CD4-positive, alpha-beta T cell treated with Interleukin-2 at 100 ng/mL for 4 hours (primary cell): ENCODE measurements at regions not wholly inside any gene's neighbourhood (a gene's known extent, or its start where the extent isn't known, plus 50 kb on each side); places are given as distances from the start of the nearest gene placed in this dataset.
"Not testable (repeated sequence)": the region's sequence is repeated elsewhere in the genome, so short reads cannot be mapped to it uniquely, and the experiment has no call there.

Experiments used
- DNase-seq: peaks from one replicate; pipeline ENCODE4 v3.0.0-alpha.2; 2020; ENCODE audit warnings: low spot score

DNA sequence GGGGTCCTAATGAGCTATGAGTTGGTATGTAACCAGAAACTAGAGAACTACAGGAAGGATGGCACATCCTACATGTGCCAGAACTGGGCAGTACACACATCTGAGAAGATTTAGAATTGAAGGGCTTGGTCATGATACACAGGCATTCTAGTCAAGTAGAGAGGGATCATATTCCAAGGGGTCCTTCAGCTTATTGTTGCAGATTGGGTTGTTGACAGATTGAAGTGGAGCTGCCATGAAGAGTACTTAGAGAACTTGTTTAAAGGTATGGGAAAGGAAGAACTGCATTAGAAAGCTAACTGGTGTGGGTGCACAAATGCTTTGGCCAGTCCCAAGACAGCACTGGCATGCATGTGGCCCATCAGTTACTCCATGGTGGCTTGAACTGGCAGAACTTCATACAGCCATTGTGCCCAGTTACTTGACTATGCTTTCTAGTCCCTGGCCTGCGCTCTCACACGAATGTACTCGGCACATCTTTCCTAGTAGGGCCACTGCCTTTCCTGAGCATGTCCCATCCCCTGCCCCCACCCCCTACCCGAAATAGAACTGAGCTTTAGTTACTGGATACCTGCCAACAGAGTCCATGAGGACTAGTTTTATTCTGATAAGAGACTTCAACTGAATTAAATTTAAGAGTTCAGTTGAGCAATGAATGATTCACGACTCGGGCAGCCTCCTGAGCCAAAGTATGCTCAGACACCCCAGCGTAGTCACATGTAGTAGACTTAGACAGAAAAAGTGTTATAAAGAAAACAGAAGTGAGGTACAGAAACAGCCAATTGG is 64.0 kb downstream of the CCNG2 start:
- no peak for DNase-seq

DNA sequence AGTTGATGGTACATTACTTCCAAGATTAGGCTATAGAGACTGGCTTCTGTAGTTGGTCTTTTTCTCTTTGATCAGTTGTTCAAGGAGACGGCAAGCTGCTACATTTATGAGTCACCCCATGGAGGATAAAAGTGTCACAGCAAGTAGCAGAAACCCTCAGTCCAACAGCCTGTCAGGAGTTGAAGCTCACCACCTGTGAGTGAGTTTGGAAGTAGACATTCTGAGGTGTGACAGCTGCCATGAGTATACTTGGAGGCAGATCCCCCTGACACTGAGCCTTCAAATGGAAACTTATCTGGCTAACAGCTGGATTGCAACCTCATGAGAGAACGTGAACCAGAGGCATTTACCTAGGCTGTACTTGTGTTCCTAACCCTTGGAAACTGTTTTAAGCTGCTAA is 68.0 kb downstream of the CCNG2 start:
- DNase-seq = no peak

DNA sequence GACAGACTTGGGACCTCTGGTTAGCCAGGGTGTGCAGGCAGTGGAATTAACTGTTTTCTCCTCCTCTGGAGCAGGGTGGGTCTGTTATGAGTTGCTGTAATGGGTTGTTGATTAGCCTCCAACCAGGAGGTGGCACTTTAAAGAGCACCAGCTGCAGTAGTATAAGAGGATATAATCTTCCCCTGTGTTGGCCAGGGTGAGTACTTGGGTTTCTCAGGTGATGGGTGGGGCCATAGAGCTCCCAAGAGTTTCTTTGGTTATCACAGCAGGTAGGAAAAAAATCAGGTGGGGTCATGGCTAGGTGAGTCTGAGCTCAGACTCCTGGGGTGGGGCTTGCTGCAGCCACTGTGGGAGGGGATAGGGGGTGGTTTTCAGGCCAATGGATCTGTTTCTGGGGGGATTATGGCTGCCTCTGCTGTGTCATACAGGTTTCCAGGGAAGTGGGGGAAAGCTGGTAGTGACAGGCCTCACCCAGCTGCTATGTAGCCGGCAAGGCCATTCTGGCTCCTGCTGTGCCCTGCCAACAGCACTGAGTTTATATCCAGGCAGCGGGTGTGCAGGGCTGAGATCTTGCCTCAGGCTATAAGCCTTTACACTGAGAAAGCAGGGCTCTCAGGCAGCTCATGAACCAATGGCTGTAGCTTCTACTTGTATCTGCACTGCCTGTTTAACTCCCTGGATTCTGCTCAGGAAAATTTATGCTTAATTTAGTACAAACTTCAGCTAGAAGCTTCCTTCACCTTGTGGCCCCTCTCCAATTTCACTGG is 70.1 kb downstream of the CCNG2 start:
- DNase-seq = no peak

DNA sequence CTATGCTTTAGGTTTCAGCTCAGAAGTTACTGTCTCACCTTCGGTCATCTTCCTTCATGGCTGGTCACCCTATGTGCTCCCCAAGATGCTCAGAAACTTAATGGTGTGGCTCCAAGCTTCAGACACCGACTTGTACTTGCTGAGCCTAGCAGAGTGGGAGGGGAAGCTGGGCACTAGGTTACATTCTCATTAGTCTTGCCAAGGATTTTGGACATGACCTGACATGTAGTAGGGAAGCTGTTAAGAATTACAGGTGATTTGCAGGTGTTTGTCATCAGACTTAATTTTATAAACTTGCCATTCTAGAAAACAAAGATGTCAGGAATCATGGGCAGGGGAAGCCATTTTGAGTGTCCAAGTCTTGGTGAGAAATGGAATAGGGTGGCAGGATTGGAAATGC is 72.4 kb downstream of the CCNG2 start:
- DNase-seq = no peak

DNA sequence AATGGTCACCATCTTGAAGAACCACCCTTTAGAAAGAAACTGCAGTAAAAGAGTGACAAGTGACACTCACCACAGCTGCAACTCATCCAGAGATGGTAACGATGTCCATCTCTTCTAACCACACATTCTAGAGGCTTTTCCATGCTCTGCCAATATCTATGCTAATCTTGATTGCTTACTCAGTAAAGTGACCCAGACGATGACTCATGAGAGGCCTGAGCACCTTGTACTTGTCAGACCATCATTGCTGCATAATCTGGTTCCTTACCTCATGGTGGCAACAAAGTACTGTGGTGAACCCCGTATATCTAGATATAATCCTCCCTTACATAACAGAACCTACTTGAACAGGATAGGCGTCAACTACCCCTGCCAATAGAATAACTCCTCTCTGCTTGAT is 75.6 kb downstream of the CCNG2 start:
- no peak for DNase-seq

DNA sequence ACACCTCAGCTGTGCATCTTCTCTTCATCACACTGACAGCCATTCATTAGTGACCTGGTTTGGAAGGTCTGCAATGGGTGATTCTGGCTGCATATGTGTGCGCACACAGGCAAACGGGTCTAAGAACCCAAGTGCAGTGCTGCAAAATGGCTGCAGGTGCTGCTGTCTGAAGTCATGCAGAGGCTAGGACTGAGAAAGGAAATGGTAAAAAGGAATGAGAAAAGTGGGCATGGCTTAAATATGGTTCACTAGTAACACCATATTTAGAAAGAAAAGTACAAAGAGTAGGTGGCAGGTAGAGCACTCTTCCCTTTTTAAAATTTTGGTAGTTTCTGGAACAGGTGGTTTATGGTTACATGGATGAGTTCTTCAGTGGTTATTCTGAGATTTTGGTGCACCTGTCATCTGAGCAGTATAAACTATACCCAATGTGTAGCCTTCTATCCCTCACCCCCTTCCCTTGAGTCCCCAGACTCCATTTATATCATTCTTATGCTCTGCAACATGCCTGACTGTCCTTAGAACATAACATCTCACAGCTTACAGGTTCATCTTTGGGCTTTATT is 78.4 kb downstream of the CCNG2 start:
- DNase-seq = no peak

DNA sequence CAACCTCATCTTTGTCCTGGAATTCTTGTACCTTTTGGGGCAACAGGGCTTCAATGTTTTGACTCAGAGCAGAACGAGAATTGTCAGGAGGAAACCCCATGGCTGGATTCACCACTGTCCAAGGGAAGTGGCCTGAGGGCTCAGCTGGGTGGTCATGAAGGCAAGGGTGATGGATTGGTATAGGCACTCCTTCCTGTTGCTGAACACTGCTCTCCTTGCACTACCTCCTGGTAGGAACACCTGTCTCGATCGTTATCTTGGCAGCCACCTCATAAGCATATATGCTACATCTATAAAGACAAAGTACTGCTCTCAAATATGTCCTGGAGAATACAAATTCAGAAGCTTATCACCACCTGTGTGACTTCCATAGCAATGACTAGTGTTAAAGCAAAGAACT is 79.8 kb downstream of the CCNG2 start:
- DNase-seq = no peak

DNA sequence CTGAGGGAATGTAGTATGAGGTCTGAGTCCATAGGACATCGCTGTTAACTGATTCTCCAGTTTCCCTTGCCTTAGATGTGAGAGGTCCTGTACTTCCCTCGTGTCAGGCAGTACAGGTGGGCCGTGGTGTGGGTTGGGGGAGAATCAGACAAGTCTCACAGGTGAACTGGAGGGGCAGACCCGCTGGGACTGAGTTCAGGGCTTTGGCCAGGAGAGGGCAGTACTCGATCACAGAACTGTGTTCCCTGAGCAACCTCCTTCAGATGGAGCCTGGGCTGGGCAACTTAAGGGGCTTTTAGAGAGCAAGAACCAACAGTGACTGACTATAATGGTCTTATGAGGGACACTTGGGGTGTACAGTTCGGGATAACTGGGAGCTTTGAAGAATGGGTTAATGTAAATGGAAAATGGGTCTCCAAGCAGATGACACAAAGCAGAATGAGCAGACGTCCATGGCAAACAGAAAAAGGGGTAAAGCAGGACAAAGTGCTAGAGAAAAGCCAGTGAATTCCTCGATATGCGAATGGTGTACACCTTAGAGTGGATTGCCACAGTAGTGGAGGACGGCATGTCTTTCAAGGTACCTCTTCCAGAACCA is 83.6 kb downstream of the CCNG2 start:
- DNase-seq = peak; percentile 40

DNA sequence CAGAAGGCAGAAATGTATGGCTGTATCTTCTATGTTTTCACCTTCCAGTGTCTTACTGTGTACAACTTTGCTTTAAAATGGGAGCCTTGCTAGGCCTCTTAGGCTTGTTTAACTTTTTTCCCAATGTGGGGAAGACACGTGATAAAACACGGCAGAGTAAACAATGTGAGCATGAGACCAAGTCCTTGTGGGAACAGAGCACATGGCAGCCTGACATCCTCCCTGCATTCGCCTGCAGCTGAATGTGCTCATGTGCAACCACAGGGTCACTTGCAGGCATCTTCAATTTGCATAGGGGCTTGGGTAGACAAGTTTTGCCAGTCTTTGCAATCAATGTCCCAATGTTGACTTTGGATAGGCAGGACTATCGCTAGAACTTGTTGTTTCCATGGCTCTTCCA is 91.8 kb downstream of the CCNG2 start:
- no peak for DNase-seq

DNA sequence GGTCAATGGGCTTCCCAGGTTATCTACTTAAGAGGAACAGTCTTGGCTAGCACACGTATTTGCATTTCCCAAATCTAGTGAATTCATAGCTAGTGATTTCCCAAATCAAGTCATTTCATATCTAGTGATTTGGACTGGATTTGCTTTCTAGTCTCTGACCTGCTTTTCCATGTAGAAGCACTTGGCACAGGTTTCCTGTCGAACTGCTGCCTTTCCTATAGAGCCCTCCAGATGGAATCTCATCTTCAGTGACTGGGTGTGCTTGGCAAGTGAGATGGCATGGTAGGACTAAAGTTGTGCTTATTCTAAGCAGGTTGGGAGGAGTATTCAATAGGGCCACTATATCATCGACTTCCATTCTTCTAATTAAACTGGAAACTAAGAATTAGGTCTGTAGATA is 94.7 kb downstream of the CCNG2 start:
- no peak for DNase-seq

DNA sequence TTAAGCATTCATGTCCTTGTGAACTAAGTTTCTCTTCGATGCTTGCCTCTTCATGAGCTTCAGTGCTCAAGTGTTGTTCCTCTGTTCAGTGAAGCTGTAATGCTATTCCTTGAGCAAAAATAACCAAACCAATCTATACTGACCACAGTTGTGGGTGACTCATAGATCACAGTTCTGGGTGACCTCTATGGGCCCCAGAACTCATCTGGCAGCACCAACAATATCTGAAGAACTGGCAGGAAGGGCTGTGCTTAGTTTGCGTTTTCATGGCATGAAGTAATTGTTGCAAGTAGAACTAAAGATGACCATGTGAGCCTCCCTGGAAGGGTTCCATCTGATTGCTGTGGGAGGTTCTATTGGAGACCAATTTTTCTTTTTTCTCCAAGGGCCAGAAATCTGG is 106.2 kb downstream of the CCNG2 start:
- DNase-seq = no peak

DNA sequence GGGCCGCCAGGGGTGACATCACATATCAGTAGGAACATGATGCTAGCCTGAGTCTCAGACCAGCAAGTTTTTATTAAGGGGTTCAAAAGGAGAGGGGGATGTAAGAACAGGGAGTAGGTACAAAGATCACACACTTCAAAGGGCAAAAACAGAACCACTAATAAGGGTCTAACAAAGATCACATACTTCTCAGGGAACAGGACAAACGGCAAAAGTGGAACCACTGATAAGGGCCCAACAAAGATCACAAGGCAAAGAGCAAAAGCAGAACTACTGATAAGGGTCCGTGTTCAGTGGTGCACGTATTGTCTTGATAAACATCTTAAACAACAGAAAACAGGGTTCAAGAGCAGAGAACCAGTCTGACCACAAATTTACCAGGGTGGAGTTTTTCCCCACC is 107.0 kb downstream of the CCNG2 start:
- DNase-seq = not testable (repeated sequence)

DNA sequence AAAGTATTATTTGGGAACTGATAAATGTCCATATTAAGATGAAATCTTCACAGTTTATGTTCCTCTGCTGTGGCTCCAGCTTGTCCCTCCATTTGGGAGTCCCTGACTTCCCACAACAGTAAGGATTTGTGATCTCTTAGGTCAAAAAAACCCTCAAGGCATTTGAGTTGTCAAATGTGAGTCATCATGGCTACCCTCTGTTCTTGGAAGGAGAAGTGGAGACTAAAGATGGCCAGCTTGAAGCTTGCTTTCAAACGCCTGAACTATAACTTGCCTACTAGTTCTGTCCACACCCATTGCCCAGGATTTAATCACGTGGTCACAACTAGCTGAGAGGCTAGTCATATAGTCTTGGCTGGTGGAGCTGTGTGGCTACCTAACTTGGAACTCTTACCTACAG is 107.8 kb downstream of the CCNG2 start:
- no peak for DNase-seq

DNA sequence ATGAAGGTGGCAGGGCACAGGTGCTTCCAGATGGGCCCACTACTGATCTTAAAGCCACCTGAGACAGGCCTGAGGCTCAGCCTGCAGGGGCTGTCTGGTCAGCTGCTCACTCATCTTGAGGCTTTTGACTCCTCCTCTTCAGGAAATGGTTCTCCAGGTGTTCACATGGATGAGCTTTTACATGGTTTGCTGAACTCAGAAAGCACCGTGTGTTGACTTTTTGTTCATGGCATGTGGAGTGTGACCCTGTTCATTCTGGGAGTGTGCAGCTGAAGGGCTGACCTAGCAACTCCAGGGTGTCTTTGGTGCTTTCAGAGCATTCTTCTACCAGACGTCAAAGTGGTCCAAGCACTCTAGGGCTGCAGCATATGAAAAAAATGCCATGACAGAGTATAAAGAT is 111.1 kb downstream of the CCNG2 start:
- no peak for DNase-seq

DNA sequence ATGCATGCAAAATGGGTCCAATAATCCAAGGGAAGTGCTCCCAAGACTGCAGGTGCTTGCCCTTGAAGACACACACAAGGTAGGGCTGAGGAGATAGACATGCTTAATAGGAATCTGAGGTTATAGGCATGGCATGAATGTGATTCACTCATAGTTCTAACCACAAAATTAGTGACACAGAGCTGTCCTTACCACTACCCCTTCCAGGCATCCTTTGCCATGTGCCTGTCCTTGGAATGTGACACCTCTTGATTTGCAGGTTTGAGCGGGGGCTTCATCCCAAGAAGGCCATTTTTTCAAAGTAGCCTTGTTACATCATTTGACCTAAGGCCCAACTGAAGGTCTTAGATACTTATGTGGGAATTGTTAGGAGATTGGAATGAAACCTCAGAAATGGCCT is 112.5 kb downstream of the CCNG2 start:
- no peak for DNase-seq

DNA sequence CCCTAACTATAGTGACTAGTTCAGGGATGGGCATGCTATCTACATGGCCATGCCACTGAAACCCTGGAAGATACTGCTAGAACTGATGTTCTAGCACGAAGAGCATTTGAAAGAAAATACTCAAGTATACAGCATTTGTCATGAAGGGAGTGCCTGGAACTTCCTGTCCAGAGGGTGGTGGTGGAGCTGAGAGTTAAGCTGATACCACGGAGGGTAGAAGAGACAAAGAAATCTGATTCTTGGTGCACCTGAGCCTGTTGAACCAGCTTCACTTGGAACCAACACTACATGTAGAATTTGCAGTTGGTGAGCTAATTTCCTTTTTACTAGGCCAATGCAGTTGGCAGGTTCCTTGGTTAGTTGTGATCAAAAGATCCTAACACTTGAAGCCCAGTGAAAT is 116.4 kb downstream of the CCNG2 start:
- no peak for DNase-seq

DNA sequence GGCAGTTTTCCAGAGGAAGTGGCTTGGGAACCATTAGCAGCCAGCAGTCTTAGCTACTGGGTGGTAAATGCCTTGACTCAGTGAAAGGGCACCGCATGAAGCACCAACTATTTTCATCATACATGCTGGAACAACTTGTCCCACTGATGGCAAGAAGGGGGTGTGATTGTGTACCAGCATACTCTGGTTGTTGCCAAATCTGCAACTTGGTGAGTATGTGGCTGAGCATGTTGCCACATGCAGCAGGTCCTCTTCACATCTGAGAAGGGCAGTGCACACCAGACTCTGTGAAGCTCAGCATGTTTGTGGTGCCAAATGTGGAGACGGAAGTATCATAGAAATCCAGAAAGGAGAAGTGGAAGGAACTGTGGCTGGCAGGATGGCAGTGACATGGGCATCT is 122.1 kb downstream of the CCNG2 start:
- DNase-seq = not testable (repeated sequence)

DNA sequence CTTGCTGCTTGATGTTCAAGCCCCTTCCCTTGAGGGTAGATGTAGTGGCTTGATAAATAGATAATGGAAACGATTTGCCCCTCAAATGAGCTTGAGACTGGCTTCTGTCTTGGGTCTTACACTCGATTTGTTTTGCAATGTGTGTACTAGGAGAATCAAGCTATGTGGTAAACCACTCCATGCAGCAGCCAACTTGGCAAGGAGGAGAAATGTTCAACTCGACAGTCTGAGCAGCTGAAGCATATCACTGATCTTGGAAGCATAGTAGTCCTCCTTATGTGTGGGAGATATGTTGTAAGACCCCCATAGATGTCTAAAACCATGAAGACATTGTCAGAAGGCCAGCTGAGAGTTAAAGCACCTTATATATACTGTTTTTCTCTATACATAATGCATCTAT is 125.3 kb downstream of the CCNG2 start:
- DNase-seq = no peak

DNA sequence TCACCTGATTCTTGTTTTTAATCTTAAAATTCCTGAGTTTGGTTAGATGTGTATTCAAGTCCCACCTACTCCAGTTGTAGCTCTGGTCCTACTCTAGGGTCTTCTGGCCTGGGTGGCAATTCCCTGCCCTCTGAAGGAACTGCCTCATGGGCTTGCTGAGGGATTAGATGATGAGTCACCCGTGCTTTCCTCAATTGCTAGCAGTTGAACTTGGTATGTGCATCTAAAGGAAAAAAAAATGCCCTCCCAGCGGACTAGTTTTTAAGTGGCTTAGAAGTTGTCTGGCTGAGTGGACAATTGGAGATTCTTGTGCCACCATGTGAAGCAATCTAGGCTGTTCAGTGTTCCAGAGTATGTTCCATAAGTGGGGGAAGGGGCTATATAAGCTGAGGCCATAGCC is 127.0 kb downstream of the CCNG2 start:
- DNase-seq = no peak

DNA sequence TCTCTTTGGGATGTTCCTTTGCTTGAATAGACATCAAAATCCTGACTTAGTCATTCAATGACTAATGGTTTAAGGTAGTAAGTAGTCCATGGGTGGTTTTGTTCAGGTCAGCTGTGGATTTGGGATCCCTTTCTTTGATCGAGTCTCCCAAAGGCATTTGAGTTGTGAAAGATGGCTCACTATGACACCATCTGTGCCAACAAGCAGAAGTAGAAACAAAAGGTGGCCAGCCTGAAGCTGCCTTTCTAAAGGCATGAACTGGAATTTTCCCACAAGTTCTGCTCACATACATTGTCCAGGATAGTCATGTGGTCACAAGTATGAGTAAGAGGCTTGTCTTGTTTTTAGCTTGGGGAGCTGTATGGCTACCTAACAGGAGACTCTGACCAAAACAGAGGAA is 129.9 kb downstream of the CCNG2 start:
- no peak for DNase-seq

DNA sequence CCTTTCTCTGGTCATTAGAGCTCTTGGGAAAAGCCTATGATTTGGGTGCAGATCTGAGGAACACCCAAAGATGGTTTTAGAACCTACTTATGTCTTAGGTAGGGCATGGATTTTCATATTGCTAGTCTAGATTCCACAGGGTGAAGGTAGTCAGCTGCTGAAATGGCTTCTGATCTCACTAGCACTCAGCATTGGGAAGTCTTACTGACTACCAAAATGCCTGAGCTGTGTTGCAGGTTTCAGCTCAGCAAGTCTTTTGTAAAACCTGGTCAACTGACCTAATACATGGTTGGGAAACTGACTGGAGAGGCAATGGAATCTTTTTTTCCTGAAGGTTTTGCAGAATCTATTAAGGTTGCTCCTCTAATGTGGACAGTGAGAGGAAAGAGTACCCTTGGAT is 136.4 kb downstream of the CCNG2 start:
- no peak for DNase-seq

DNA sequence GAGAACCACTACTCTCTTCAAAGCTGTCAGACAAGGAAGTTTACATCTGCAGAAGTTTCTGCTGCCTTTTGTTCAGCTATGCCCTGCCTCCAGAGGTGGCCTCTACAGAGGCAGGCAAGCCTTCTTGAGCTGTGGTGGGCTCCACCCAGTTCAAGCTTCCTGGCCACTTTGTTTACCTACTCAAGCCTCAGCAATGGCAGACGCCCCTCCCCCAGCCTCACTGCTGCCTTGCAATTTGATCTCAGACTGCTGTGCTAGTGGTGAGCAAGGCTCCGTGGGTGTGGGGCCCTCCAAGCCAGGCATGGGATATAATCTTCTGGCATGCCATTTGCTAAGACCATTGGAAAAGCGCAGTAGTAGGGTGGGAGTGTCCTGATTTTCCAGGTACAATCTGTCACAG is 144.0 kb downstream of the CCNG2 start:
- not testable (repeated sequence) for DNase-seq

DNA sequence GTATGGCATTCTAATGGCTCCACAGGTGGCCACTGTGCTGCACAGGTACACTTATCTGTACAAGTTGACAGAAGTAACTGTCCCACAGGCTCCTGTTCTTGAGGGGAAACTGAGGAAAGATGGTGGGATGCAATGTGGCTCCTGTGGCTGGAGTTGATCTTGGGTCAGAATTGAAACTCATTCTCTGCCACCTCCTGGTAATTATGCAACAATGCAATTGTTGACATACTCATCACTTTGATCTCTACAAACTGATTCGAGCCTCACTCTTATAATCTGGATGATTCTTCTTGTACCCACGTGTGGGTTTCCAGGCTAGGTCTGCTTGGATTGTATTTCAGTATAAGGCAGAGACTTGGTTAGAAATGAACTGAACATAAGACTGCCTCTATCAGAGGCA is 148.8 kb downstream of the CCNG2 start:
- DNase-seq = no peak
